ENCODE measurements at regions not wholly inside any gene's neighbourhood (a gene's known extent, or its start where the extent isn't known, plus 50 kb on each side); places are given as distances from the start of the nearest gene placed in this dataset.

GRCh38 chr12:54701940-54702592 lies 53.9 kb upstream of the DCD start:
- no peak for TF ChIP-seq JUND (IDR thresholded peaks at IDR 0.05; ENCODE audit: low read depth)
- peak; percentile 42 to 76 for DNase-seq (ENCODE audit: low read depth in 1 of 2, low spot score in 1 of 2)
- in situ Hi-C loops (cut with HindIII; ENCODE audit: low pct_unique_long_range_greater_than_20kb, low sequenced_read_pairs): no loop called here

GRCh38 chr12:54700849-54701248 lies 52.7 kb upstream of the DCD start:
- no peak for TF ChIP-seq JUND (IDR thresholded peaks at IDR 0.05; ENCODE audit: low read depth)
- no peak for DNase-seq (ENCODE audit: low read depth in 1 of 2, low spot score in 1 of 2)
- in situ Hi-C loops (cut with HindIII; ENCODE audit: low pct_unique_long_range_greater_than_20kb, low sequenced_read_pairs): no loop called here

- in situ Hi-C loops (cut with HindIII; ENCODE audit: low pct_unique_long_range_greater_than_20kb, low sequenced_read_pairs): no loop called here
- TF ChIP-seq JUND (IDR thresholded peaks at IDR 0.05; ENCODE audit: low read depth): no peak
- no peak for DNase-seq (ENCODE audit: low read depth in 1 of 2, low spot score in 1 of 2)
Observed at GRCh38 chr12:54700301-54700700, 52.1 kb upstream of the DCD start.

All from T47D (cell line).